ENCODE measurements at regions not wholly inside any gene's neighbourhood (a gene's known extent, or its start where the extent isn't known, plus 50 kb on each side); places are given as distances from the start of the nearest gene placed in this dataset.

- Histone ChIP-seq H3K9me3 (no peaks in the 10 kb centered on the region), H3K4me1 (no peaks in the 10 kb centered on the region), H3K27ac (no peak overlapping the region), H3K4me3 (no peak overlapping the region), H3K27me3 (no peaks in the 10 kb centered on the region), H3K36me3 (no peaks in the 10 kb centered on the region)
- ATAC-seq = no peak
- no peak for TF ChIP-seq EP300 (IDR thresholded peaks at IDR 0.05)
- 65 to 100% methylated on average over 2 of the region's 2 CpGs for WGBS, 2 donors (ENCODE audit: low coverage in 1 of 2)
These were observed 270.7 kb upstream of the MIR17HG start for GRCh38 chr13:91076830-91077229.

GRCh38 chr13:91078093-91078679, 269.3 kb upstream of the MIR17HG start:
- H3K4me3 ChIP-seq = no peak overlapping the region
- H3K27me3 ChIP-seq = no peaks in the 10 kb centered on the region
- no peaks in the 10 kb centered on the region for H3K4me1 ChIP-seq
- H3K27ac ChIP-seq = no peak overlapping the region
- H3K36me3 ChIP-seq = no peaks in the 10 kb centered on the region
- H3K9me3 ChIP-seq = no peaks in the 10 kb centered on the region
- ATAC-seq = no peak
- 25 to 29% methylated on average over 4 of the region's 4 CpGs for WGBS, 2 donors (ENCODE audit: low coverage in 1 of 2)
- no peak for TF ChIP-seq CTCF (IDR thresholded peaks at IDR 0.05)
- no peak for TF ChIP-seq EP300 (IDR thresholded peaks at IDR 0.05)
- no peak for TF ChIP-seq POLR2AphosphoS5 (IDR thresholded peaks at IDR 0.05)
- no peak for TF ChIP-seq POLR2A (IDR thresholded peaks at IDR 0.05)

GRCh38 chr13:91079176-91079575, 268.3 kb upstream of the MIR17HG start:
- H3K27me3 ChIP-seq = no peaks in the 10 kb centered on the region
- no peak overlapping the region for H3K27ac ChIP-seq
- WGBS, 2 donors (ENCODE audit: low coverage in 1 of 2) = 72% methylated on average over 2 of the region's 2 CpGs
- no peaks in the 10 kb centered on the region for H3K4me1 ChIP-seq
- TF ChIP-seq POLR2AphosphoS5 (IDR thresholded peaks at IDR 0.05) (no peak), EP300 (IDR thresholded peaks at IDR 0.05) (no peak), CTCF (IDR thresholded peaks at IDR 0.05) (no peak), POLR2A (IDR thresholded peaks at IDR 0.05) (no peak)
- H3K4me3 ChIP-seq = no peak overlapping the region
- no peaks in the 10 kb centered on the region for H3K36me3 ChIP-seq
- no peaks in the 10 kb centered on the region for H3K9me3 ChIP-seq
- ATAC-seq = no peak

GRCh38 chr13:91085127-91085526, 262.4 kb upstream of the MIR17HG start:
- ATAC-seq = no peak
- WGBS, 2 donors (ENCODE audit: low coverage in 1 of 2) = 33 to 75% methylated on average over 1 of the region's 1 CpG
- no peaks in the 10 kb centered on the region for H3K36me3 ChIP-seq

GRCh38 chr13:91086936-91087716, 260.4 kb upstream of the MIR17HG start:
- 37 to 54% methylated on average over 2 of the region's 2 CpGs for WGBS, 2 donors (ENCODE audit: low coverage in 1 of 2)
- Histone ChIP-seq H3K9me3 (no peaks in the 10 kb centered on the region), H3K27ac (no peak overlapping the region), H3K4me1 (no peaks in the 10 kb centered on the region), H3K36me3 (no peaks in the 10 kb centered on the region), H3K27me3 (no peaks in the 10 kb centered on the region), H3K4me3 (no peak overlapping the region)
- TF ChIP-seq EP300 (IDR thresholded peaks at IDR 0.05) (no peak), CTCF (IDR thresholded peaks at IDR 0.05) (no peak), POLR2AphosphoS5 (IDR thresholded peaks at IDR 0.05) (no peak), POLR2A (IDR thresholded peaks at IDR 0.05) (no peak)
- no peak for ATAC-seq

More at GRCh38 chr13:91085127-91085526, 262.4 kb upstream of the MIR17HG start:
- Histone ChIP-seq H3K27me3 (no peaks in the 10 kb centered on the region), H3K27ac (no peak overlapping the region), H3K4me1 (no peaks in the 10 kb centered on the region), H3K4me3 (no peak overlapping the region), H3K9me3 (no peaks in the 10 kb centered on the region)
- no peak for TF ChIP-seq EP300 (IDR thresholded peaks at IDR 0.05)
- no peak for TF ChIP-seq CTCF (IDR thresholded peaks at IDR 0.05)
- no peak for TF ChIP-seq POLR2A (IDR thresholded peaks at IDR 0.05)
- TF ChIP-seq POLR2AphosphoS5 (IDR thresholded peaks at IDR 0.05) = no peak

All from gastroesophageal sphincter (tissue), 4 donors.